Transverse colon (tissue), 4 donors: ENCODE measurements at regions not wholly inside any gene's neighbourhood (a gene's known extent, or its start where the extent isn't known, plus 50 kb on each side); places are given as distances from the start of the nearest gene placed in this dataset.

ENCODE experiments used
- POLR2A ChIP-seq: fragments of 450-650 bp; IDR thresholded peaks from one replicate; pipeline ENCODE4 v1.6.1; 2016; ENCODE audit warnings: antibody characterized with exemption, mild to moderate bottlenecking, moderate library complexity
- POLR2AphosphoS5 ChIP-seq, 3 donors: sonication (generic); formaldehyde crosslinking; IDR thresholded peaks; one replicate each; pipeline ENCODE4 v1.6.1; 2016; ENCODE audit warnings: antibody characterized with exemption in 3 of 3
- TF ChIP-seq, protein P1 (sequence below), 5 experiments: fragments of 200-600 bp in 3 of 5; fragments of 450-650 bp in 2 of 5; sonication (generic) in 3 of 5; IDR thresholded peaks; 1 replicate in 2 of 5; 2 replicates in 3 of 5; pipeline ENCODE4 v1.5.1; 2016 to 2017; ENCODE audit warnings: antibody characterized with exemption in 5 of 5, inconsistent platforms in 3 of 5, mild to moderate bottlenecking in 2 of 5, moderate library complexity in 1 of 5

DNA sequence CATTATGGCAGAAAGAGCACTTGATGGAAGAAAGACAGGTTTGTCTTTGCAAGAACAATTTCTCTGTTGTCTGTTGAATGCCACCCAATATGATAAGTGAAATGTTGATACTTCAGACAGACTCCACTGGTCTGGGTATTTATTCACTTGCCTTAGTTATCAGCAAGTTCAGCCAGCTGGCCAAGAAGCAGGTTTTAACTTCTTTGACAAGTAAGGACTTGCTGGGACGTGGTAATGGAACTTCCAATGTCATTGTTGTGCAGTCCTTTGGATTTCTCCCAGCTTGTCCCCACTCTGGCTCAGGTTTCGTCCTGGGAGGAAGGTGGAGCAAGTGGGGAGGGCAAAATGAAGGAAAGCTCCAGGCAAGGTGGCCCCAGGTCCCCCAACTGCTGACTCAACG, 497.4 kb downstream of the RPS24 start:
- TF ChIP-seq, protein P1, sequence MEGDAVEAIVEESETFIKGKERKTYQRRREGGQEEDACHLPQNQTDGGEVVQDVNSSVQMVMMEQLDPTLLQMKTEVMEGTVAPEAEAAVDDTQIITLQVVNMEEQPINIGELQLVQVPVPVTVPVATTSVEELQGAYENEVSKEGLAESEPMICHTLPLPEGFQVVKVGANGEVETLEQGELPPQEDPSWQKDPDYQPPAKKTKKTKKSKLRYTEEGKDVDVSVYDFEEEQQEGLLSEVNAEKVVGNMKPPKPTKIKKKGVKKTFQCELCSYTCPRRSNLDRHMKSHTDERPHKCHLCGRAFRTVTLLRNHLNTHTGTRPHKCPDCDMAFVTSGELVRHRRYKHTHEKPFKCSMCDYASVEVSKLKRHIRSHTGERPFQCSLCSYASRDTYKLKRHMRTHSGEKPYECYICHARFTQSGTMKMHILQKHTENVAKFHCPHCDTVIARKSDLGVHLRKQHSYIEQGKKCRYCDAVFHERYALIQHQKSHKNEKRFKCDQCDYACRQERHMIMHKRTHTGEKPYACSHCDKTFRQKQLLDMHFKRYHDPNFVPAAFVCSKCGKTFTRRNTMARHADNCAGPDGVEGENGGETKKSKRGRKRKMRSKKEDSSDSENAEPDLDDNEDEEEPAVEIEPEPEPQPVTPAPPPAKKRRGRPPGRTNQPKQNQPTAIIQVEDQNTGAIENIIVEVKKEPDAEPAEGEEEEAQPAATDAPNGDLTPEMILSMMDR (IDR thresholded peaks at IDR 0.05): no peak
- no peak for TF ChIP-seq POLR2A
- TF ChIP-seq POLR2AphosphoS5 (IDR thresholded peaks at IDR 0.05): no peak
